Endothelial cell of umbilical vein (primary cell): ENCODE measurements at regions not wholly inside any gene's neighbourhood (a gene's known extent, or its start where the extent isn't known, plus 50 kb on each side); places are given as distances from the start of the nearest gene placed in this dataset.
"Not testable (repeated sequence)": the region's sequence is repeated elsewhere in the genome, so short reads cannot be mapped to it uniquely, and the experiment has no call there.

ENCODE experiments used
- BruUV-seq: library from RNA; stranded (reverse); fragments of 400-500 nt; replicated peaks from 2 replicates; lab custom pipeline; 2021; lab: Mats Ljungman, UMichigan
- CTCF ChIA-PET: fragments of 300-600, 350-600 bp; sonication (Branson Sonifier 250); formaldehyde crosslinking; loops from one replicate; lab custom pipeline; 2021; ENCODE audit warnings: antibody characterized with exemption, inconsistent platforms; lab: Charles Lee
- POLR2A ChIA-PET: fragments of 300-600, 350-600 bp; sonication (Branson Sonifier 250); formaldehyde crosslinking; loops from one replicate; lab custom pipeline; 2021; ENCODE audit warnings: antibody characterized with exemption, inconsistent platforms; lab: Charles Lee
- DNase-seq: peaks from one replicate; pipeline ENCODE4 v3.0.0-alpha.2; 2011; ENCODE audit warnings: low read depth, low spot score
- FAIRE-seq: peaks from 2 replicates; lab custom pipeline; 2011; peaks lifted over from hg19 to GRCh38; lab: Jason Lieb, UNC
- H2AFZ ChIP-seq: 2 replicates; pipeline ENCODE4 v1.6.0; 2012; ENCODE audit warnings: low read depth, low read length, control low read depth, inconsistent platforms
- H3K27ac ChIP-seq: 2 replicates; pipeline ENCODE4 v1.5.1; 2011; ENCODE audit warnings: low read depth, mild to moderate bottlenecking, control low read depth, low read length, moderate library complexity; ENCODE audit not compliant: insufficient read depth
- H3K27me3 ChIP-seq, 2 experiments: 2 replicates each; pipeline versions ENCODE4 v1.6.0 to v1.6.1; 2011; ENCODE audit warnings: low read length in 2 of 2, mixed read lengths in 1 of 2; ENCODE audit not compliant: control insufficient read depth in 2 of 2, insufficient read depth in 2 of 2
- H3K36me3 ChIP-seq, 2 experiments: 2 replicates in 1 of 2; 3 replicates in 1 of 2; pipeline ENCODE4 v1.5.1; 2011; ENCODE audit warnings: low read length in 2 of 2, mild to moderate bottlenecking in 1 of 2, moderate library complexity in 1 of 2; ENCODE audit not compliant: control insufficient read depth in 2 of 2, insufficient read depth in 2 of 2; ENCODE audit errors: extremely low read depth in 1 of 2
- H3K4me1 ChIP-seq: 3 replicates; pipeline ENCODE4 v1.5.1; 2011; ENCODE audit warnings: mild to moderate bottlenecking, low read length; ENCODE audit not compliant: control insufficient read depth, insufficient read depth; ENCODE audit errors: extremely low read depth
- H3K4me2 ChIP-seq: 2 replicates; pipeline ENCODE4 v1.6.1; 2011; ENCODE audit warnings: low read length, control low read depth, mixed read lengths; ENCODE audit not compliant: insufficient read depth
- H3K4me3 ChIP-seq, 3 experiments: fragments of 200-600 bp in 1 of 3; sonication (generic), shearing (Covaris generic) in 1 of 3; replicated peaks in 1 of 3; 2 replicates each; pipeline ENCODE4 v1.5.1; 2011 to 2016; ENCODE audit warnings: control low read depth in 3 of 3, low read length in 3 of 3, mild to moderate bottlenecking in 2 of 3, inconsistent platforms in 1 of 3, low read depth in 1 of 3, moderate library complexity in 1 of 3; ENCODE audit not compliant: insufficient read depth in 1 of 3
- H3K79me2 ChIP-seq: 2 replicates; pipeline ENCODE4 v1.6.0; 2012; ENCODE audit warnings: low read length, inconsistent platforms; ENCODE audit not compliant: control insufficient read depth, insufficient read depth
- H3K9ac ChIP-seq: replicated peaks from 2 replicates; pipeline ENCODE3; 2011; ENCODE audit warnings: low read length, control low read depth; ENCODE audit not compliant: insufficient read depth; ENCODE audit errors: extremely low read depth
- H3K9me1 ChIP-seq: replicated peaks from 3 replicates; pipeline ENCODE4 v1.6.0; 2011; ENCODE audit warnings: mild to moderate bottlenecking, low read length; ENCODE audit not compliant: control insufficient read depth, insufficient read depth; ENCODE audit errors: extremely low read depth
- H3K9me3 ChIP-seq: replicated peaks from 2 replicates; pipeline ENCODE4 v1.5.1; 2012; ENCODE audit warnings: low read length, inconsistent platforms; ENCODE audit not compliant: control insufficient read depth, insufficient read depth
- H4K20me1 ChIP-seq: replicated peaks from 2 replicates; pipeline ENCODE3; 2011; ENCODE audit warnings: mild to moderate bottlenecking, low read length; ENCODE audit not compliant: control insufficient read depth, insufficient read depth; ENCODE audit errors: extremely low read depth
- EZH2 ChIP-seq: IDR thresholded peaks from 2 replicates; pipeline ENCODE4 v1.6.1; 2012; ENCODE audit warnings: borderline replicate concordance, low read depth, mild to moderate bottlenecking, moderate library complexity, low read length, inconsistent platforms; ENCODE audit not compliant: severe bottlenecking
- FOS ChIP-seq: IDR thresholded peaks from 2 replicates; pipeline ENCODE4 v1.6.1; 2011; ENCODE audit warnings: mild to moderate bottlenecking, low read length, moderate library complexity, borderline replicate concordance; ENCODE audit not compliant: insufficient read depth
- GATA2 ChIP-seq: IDR thresholded peaks from 2 replicates; pipeline ENCODE4 v1.7.0; 2011; ENCODE audit warnings: low read depth, mild to moderate bottlenecking, moderate library complexity, mixed read lengths, low read length; ENCODE audit not compliant: insufficient read length, insufficient read depth
- JUN ChIP-seq: IDR thresholded peaks from 2 replicates; pipeline ENCODE4 v1.6.1; 2011; ENCODE audit warnings: borderline replicate concordance, low read depth; ENCODE audit not compliant: insufficient read length, insufficient read depth
- POLR2A ChIP-seq: IDR thresholded peaks from 2 replicates; pipeline ENCODE4 v1.6.1; 2012; ENCODE audit warnings: low read depth, mild to moderate bottlenecking, control low read depth, low read length
- POLR2AphosphoS5 ChIP-seq: IDR thresholded peaks from 2 replicates; pipeline ENCODE4 v1.6.1; 2012; ENCODE audit warnings: low read depth, mild to moderate bottlenecking, control low read depth, low read length, moderate library complexity; ENCODE audit not compliant: insufficient read depth
- dilution Hi-C: fragments of 300-500 bp; cut with MboI; formaldehyde crosslinking; loops from one replicate; pipeline ENCODE4 v1.15.0; 2019; ENCODE audit warnings: low sequenced_read_pairs; ENCODE audit not compliant: extremely low pct_ligation_motif_present
- intact Hi-C: fragments of 100-400 bp; cut with micrococcal nuclease; formaldehyde crosslinking; loops from one replicate; pipeline ENCODE4 v1.10.0; 2022
- TF ChIP-seq, protein P1 (sequence below), 2 donors: IDR thresholded peaks; 1 replicate in 1 of 2; 2 replicates in 1 of 2; pipeline ENCODE4 v1.5.1; 2011; ENCODE audit warnings: low read length in 2 of 2, mild to moderate bottlenecking in 2 of 2, moderate library complexity in 2 of 2, control low read depth in 1 of 2, inconsistent platforms in 1 of 2, low read depth in 1 of 2; ENCODE audit not compliant: insufficient read depth in 1 of 2; ENCODE audit errors: extremely low read depth in 1 of 2

DNA sequence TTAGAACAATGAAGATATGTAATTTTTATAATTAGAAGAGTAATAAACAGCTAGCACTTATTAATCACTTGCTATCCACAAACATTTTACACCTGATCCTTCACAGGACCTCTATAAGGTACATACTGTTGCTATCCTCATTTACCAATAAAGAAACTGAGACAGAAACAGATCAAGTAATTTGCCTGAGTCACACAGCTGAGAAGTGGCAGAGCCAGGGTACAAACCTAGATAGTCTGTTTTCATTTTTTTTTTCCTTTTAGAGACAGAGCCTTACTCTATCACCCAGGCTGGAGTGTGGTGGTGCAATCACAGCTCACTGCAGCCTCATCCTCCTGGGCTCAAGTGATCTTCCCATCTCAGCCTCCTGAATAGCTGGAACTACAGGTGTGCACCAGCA lies 71.8 kb upstream of the PTH start:
- Histone ChIP-seq H3K4me1 (no peaks in the 10 kb centered on the region), H3K9me1 (no peaks in the 10 kb centered on the region), H3K79me2 (no peaks in the 10 kb centered on the region), H3K4me2 (no peak overlapping the region), H3K9me3 (no peaks in the 10 kb centered on the region), H3K4me3 (no peak overlapping the region), H3K36me3 (no peaks in the 10 kb centered on the region), H3K27me3 (no peaks in the 10 kb centered on the region), H2AFZ (no peak overlapping the region), H3K27ac (no peak overlapping the region), H4K20me1 (no peaks in the 10 kb centered on the region), H3K9ac (no peak overlapping the region)
- BruUV-seq = no TSS peak
- FAIRE-seq (no peak), DNase-seq (no peak)
- POLR2A ChIA-PET = no interaction called here
- CTCF ChIA-PET = no interaction called here
- TF ChIP-seq POLR2AphosphoS5 = no peak
- dilution Hi-C loops (no loop called here), intact Hi-C loops (no loop called here)

GRCh38 chr11:13561860-13562259 lies 66.1 kb upstream of the PTH start:
- no peak for FAIRE-seq
- TF ChIP-seq POLR2AphosphoS5 = no peak
- TF ChIP-seq EZH2 = no peak
- TF ChIP-seq POLR2A = no peak
- TF ChIP-seq, protein P1, sequence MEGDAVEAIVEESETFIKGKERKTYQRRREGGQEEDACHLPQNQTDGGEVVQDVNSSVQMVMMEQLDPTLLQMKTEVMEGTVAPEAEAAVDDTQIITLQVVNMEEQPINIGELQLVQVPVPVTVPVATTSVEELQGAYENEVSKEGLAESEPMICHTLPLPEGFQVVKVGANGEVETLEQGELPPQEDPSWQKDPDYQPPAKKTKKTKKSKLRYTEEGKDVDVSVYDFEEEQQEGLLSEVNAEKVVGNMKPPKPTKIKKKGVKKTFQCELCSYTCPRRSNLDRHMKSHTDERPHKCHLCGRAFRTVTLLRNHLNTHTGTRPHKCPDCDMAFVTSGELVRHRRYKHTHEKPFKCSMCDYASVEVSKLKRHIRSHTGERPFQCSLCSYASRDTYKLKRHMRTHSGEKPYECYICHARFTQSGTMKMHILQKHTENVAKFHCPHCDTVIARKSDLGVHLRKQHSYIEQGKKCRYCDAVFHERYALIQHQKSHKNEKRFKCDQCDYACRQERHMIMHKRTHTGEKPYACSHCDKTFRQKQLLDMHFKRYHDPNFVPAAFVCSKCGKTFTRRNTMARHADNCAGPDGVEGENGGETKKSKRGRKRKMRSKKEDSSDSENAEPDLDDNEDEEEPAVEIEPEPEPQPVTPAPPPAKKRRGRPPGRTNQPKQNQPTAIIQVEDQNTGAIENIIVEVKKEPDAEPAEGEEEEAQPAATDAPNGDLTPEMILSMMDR (IDR thresholded peaks at IDR 0.05; ENCODE audit: extremely low read depth in 1 of 2, insufficient read depth in 1 of 2, low read depth in 1 of 2, low read length in 2 of 2) = no peak
- no peak for TF ChIP-seq FOS
- TF ChIP-seq GATA2 = no peak
- no peak for TF ChIP-seq JUN
- POLR2A ChIA-PET = no interaction called here

DNA sequence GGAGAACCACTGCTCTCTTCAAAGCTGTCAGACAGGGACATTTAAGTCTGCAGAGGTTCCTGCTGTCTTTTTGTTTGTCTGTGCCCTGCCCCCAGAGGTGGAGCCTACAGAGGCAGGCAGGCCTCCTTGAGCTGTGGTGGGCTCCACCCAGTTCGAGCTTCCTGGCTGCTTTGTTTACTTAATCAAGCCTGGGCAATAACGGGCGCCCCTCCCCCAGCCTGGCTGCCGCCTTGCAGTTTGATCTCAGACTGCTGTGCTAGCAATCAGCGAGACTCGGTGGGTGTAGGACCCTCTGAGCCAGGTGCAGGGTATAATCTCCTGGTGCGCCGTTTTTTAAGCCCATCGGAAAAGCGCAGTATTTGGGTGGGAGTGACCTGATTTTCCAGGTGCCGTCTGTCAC lies 64.5 kb upstream of the PTH start:
- H3K9me1 ChIP-seq, POLR2A ChIA-PET, CTCF ChIA-PET, BruUV-seq, H3K4me1 ChIP-seq, dilution Hi-C loops, H3K9me3 ChIP-seq, H4K20me1 ChIP-seq, FAIRE-seq, H3K4me2 ChIP-seq, H3K4me3 ChIP-seq, H3K27me3 ChIP-seq, H3K27ac ChIP-seq, H3K36me3 ChIP-seq, H2AFZ ChIP-seq, H3K9ac ChIP-seq, intact Hi-C loops, H3K79me2 ChIP-seq, DNase-seq: not testable (repeated sequence)

More at GRCh38 chr11:13561860-13562259, 66.1 kb upstream of the PTH start:
- H3K4me1 ChIP-seq = no peaks in the 10 kb centered on the region
- H2AFZ ChIP-seq = no peak overlapping the region
- H3K27ac ChIP-seq = no peak overlapping the region
- H3K9me1 ChIP-seq = no peaks in the 10 kb centered on the region
- no peaks in the 10 kb centered on the region for H4K20me1 ChIP-seq
- CTCF ChIA-PET = no interaction called here
- no peak for DNase-seq
- no peaks in the 10 kb centered on the region for H3K9me3 ChIP-seq
- H3K36me3 ChIP-seq = no peaks in the 10 kb centered on the region
- H3K4me2 ChIP-seq = no peak overlapping the region
- no peaks in the 10 kb centered on the region for H3K79me2 ChIP-seq
- intact Hi-C loops = no loop called here
- BruUV-seq = no TSS peak
- no peak overlapping the region for H3K4me3 ChIP-seq
- no peak overlapping the region for H3K9ac ChIP-seq
- no peaks in the 10 kb centered on the region for H3K27me3 ChIP-seq
- dilution Hi-C loops = no loop called here
